GM20000 (cell line): ENCODE measurements at regions not wholly inside any gene's neighbourhood (a gene's known extent, or its start where the extent isn't known, plus 50 kb on each side); places are given as distances from the start of the nearest gene placed in this dataset.

ENCODE experiments used
- DNase-seq: peaks from one replicate; pipeline ENCODE4 v3.0.0; 2012; ENCODE audit warnings: low spot score
- CTCF ChIP-seq: IDR thresholded peaks from 2 replicates; pipeline ENCODE4 v1.5.1; 2012; ENCODE audit warnings: mild to moderate bottlenecking, control low read depth; ENCODE audit errors: extremely low read depth, missing control alignments

GRCh38 chr2:185185044-185185443 is 553.6 kb upstream of the FSIP2 start:
- no peak for DNase-seq
- no peak for TF ChIP-seq CTCF

GRCh38 chr2:185187421-185187820 is 551.2 kb upstream of the FSIP2 start:
- TF ChIP-seq CTCF, result no peak
- no peak for DNase-seq

GRCh38 chr2:185188656-185189055 is 549.9 kb upstream of the FSIP2 start:
- DNase-seq, result no peak
- no peak for TF ChIP-seq CTCF

GRCh38 chr2:185201063-185201462 is 537.5 kb upstream of the FSIP2 start:
- no peak for DNase-seq
- no peak for TF ChIP-seq CTCF

GRCh38 chr2:185202381-185202780 is 536.2 kb upstream of the FSIP2 start:
- no peak for TF ChIP-seq CTCF
- no peak for DNase-seq

GRCh38 chr2:185202945-185203528 is 535.6 kb upstream of the FSIP2 start:
- TF ChIP-seq CTCF, result no peak
- DNase-seq, result no peak

GRCh38 chr2:185208261-185208660 is 530.3 kb upstream of the FSIP2 start:
- peak; percentile 2 for DNase-seq

More at GRCh38 chr2:185208261-185208660, 530.3 kb upstream of the FSIP2 start:
- TF ChIP-seq CTCF, result peak; percentile 18
